Lower lobe of right lung (tissue), 2 donors: ENCODE measurements at regions not wholly inside any gene's neighbourhood (a gene's known extent, or its start where the extent isn't known, plus 50 kb on each side); places are given as distances from the start of the nearest gene placed in this dataset.

Experiments used
- ATAC-seq, 2 donors: fragments of 200-7000 bp; cut with Tn5 transposase; one replicate each; pipeline ENCODE4 v1.9.1; 2020 to 2022; ENCODE audit warnings: mild to moderate bottlenecking in 2 of 2, moderate library complexity in 2 of 2
- DNase-seq: peaks from one replicate; pipeline ENCODE4 v3.0.0-alpha.2; 2020
- H3K27ac ChIP-seq: fragments of 200-600 bp; one replicate; pipeline ENCODE4 v1.8.0; 2022
- H3K27me3 ChIP-seq: fragments of 200-600 bp; one replicate; pipeline ENCODE4 v1.8.0; 2022; ENCODE audit warnings: low read depth
- H3K36me3 ChIP-seq: fragments of 200-600 bp; one replicate; pipeline ENCODE4 v1.8.0; 2022; ENCODE audit warnings: mild to moderate bottlenecking
- H3K4me1 ChIP-seq: fragments of 200-600 bp; one replicate; pipeline ENCODE4 v1.8.0; 2022
- H3K4me3 ChIP-seq: fragments of 200-600 bp; one replicate; pipeline ENCODE4 v1.8.0; 2022; ENCODE audit warnings: mild to moderate bottlenecking
- H3K9me3 ChIP-seq: fragments of 200-600 bp; one replicate; pipeline ENCODE4 v1.8.0; 2022
- intact Hi-C: fragments of 100-400 bp; cut with DNase I; formaldehyde crosslinking; loops from one replicate; pipeline ENCODE4 v1.11.0; 2022
- TF ChIP-seq, protein P1 (sequence below): fragments of 200-600 bp; IDR thresholded peaks from one replicate; pipeline ENCODE4 v1.8.0; 2022; ENCODE audit warnings: antibody characterized with exemption, mild to moderate bottlenecking
- donor health status: DM: no; HTN: yes; CAD: no; lungs with severe emphysema.

DNA sequence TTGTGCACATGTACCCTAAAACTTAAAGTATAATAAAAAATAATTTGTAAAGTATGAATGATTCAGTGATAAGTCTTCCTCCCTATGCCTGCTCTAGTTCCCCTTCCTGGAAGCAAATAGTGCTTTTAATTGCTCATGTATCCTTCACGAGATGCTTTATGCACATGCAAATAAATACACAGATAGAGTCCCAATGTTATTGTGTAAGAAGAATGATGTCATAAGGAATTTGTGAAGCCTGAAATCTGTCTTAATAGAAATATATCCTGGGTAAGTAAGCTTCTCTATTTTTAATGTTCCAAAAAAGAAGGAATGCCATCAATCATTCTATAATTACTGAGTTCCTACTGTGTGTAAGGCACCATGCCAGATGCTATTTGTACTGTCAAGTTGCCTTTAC lies 157.5 kb upstream of the SLC4A4 start:
- TF ChIP-seq, protein P1, sequence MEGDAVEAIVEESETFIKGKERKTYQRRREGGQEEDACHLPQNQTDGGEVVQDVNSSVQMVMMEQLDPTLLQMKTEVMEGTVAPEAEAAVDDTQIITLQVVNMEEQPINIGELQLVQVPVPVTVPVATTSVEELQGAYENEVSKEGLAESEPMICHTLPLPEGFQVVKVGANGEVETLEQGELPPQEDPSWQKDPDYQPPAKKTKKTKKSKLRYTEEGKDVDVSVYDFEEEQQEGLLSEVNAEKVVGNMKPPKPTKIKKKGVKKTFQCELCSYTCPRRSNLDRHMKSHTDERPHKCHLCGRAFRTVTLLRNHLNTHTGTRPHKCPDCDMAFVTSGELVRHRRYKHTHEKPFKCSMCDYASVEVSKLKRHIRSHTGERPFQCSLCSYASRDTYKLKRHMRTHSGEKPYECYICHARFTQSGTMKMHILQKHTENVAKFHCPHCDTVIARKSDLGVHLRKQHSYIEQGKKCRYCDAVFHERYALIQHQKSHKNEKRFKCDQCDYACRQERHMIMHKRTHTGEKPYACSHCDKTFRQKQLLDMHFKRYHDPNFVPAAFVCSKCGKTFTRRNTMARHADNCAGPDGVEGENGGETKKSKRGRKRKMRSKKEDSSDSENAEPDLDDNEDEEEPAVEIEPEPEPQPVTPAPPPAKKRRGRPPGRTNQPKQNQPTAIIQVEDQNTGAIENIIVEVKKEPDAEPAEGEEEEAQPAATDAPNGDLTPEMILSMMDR: no peak
- no peak for DNase-seq
- Histone ChIP-seq H3K9me3 (no peaks in the 10 kb centered on the region), H3K4me3 (no peak overlapping the region), H3K27ac (no peak overlapping the region), H3K27me3 (no peaks in the 10 kb centered on the region), H3K36me3 (no peaks in the 10 kb centered on the region), H3K4me1 (peaks cover 5% of the 10 kb centered on the region)
- ATAC-seq: no peak
- intact Hi-C loops: loop anchor here (10.0 kb wide), 1 partner anchor 533 kb away; no protein-coding TSS in a partner anchor

- TF ChIP-seq, protein P1: peak; percentile 65
- Histone ChIP-seq H3K9me3 (no peaks in the 10 kb centered on the region), H3K27me3 (peaks cover 10% of the 10 kb centered on the region), H3K4me3 (no peak overlapping the region), H3K36me3 (no peaks in the 10 kb centered on the region), H3K4me1 (peaks cover 5% of the 10 kb centered on the region), H3K27ac (no peak overlapping the region)
- no peak for DNase-seq
- intact Hi-C loops: loop anchor here (10.0 kb wide), 1 partner anchor 531 kb away; no protein-coding TSS in a partner anchor
- ATAC-seq: peak; percentile 15 to 28
Measured at GRCh38 chr4:71184195-71184781, 154.5 kb upstream of the SLC4A4 start.

DNA sequence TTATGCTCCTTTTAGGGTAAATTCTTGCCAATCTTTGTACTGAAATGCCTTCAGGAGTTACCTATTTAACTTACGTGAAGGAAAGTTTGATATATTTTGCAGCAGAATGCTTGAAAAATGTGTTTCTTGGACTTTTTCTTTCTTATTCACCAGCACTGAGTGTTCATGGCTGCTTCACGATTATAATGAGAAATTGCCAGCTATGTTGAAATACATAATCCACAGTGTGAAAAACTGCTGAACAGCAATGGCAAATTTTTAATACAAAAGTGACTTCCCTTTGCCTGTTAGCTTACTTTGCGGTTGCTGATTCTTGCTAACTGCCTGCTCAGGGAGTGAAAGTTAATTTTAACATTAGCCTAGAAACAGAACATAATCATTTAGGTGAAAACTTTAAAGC lies 153.8 kb upstream of the SLC4A4 start:
- H3K9me3 ChIP-seq: no peaks in the 10 kb centered on the region
- H3K4me1 ChIP-seq: peaks cover 5% of the 10 kb centered on the region
- intact Hi-C loops: loop anchor here (10.0 kb wide), 1 partner anchor 530 kb away; no protein-coding TSS in a partner anchor
- H3K36me3 ChIP-seq: no peaks in the 10 kb centered on the region
- DNase-seq: no peak
- TF ChIP-seq, protein P1: no peak
- H3K27ac ChIP-seq: no peak overlapping the region
- no peak for ATAC-seq
- peaks cover 10% of the 10 kb centered on the region for H3K27me3 ChIP-seq
- H3K4me3 ChIP-seq: no peak overlapping the region

DNA sequence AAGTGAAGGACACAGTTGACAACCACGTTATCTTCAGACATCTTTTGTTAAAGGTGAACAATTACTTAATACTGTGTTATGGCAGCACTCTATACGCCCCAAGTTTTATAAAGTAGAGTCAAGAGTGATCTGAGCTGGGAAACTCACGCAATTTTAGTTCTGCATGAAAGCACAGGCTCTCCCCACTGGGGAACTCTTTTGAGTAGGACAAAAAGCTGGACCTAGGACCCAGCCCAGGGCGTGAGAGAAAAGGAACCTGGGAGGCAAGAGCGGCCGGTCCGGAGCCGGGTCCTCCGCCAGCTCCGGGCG lies 152.6 kb upstream of the SLC4A4 start:
- no peaks in the 10 kb centered on the region for H3K36me3 ChIP-seq
- peaks cover 10% of the 10 kb centered on the region for H3K27me3 ChIP-seq
- H3K4me3 ChIP-seq: peak overlapping the region; percentile 66
- peak overlapping the region; percentile 72 for H3K27ac ChIP-seq
- no peak for ATAC-seq
- TF ChIP-seq, protein P1: no peak
- no peaks in the 10 kb centered on the region for H3K9me3 ChIP-seq
- DNase-seq: no peak
- peaks cover 5% of the 10 kb centered on the region for H3K4me1 ChIP-seq
- intact Hi-C loops: loop anchor here (10.0 kb wide), 1 partner anchor 529 kb away; no protein-coding TSS in a partner anchor

- peak overlapping the region; percentile 72 for H3K27ac ChIP-seq
- TF ChIP-seq, protein P1: no peak
- intact Hi-C loops: loop anchor here (10.0 kb wide), 1 partner anchor 528 kb away; no protein-coding TSS in a partner anchor
- ATAC-seq (peak; percentile 92 to 94), DNase-seq (peak; percentile 72)
- no peaks in the 10 kb centered on the region for H3K36me3 ChIP-seq
- H3K4me1 ChIP-seq: peaks cover 5% of the 10 kb centered on the region
- H3K27me3 ChIP-seq: peaks cover 10% of the 10 kb centered on the region
- H3K4me3 ChIP-seq: peak overlapping the region; percentile 66
- no peaks in the 10 kb centered on the region for H3K9me3 ChIP-seq
Measured at GRCh38 chr4:71186566-71187403, 152.0 kb upstream of the SLC4A4 start.
